ENCODE measurements at regions not wholly inside any gene's neighbourhood (a gene's known extent, or its start where the extent isn't known, plus 50 kb on each side); places are given as distances from the start of the nearest gene placed in this dataset.
A peak's percentile ranks its signal among the peaks of the same experiment; 100 is the strongest.

GRCh38 chr2:2638547-2639220, 307.6 kb upstream of the MYT1L start:
- no peak for DNase-seq (ENCODE audit: extremely low read depth in 1 of 2, low read depth in 1 of 2)

- no peak for DNase-seq (ENCODE audit: extremely low read depth in 1 of 2, low read depth in 1 of 2)
Measured at GRCh38 chr2:2636813-2637212, 305.7 kb upstream of the MYT1L start.

GRCh38 chr2:2635025-2635528, 304.0 kb upstream of the MYT1L start:
- no peak for DNase-seq (ENCODE audit: extremely low read depth in 1 of 2, low read depth in 1 of 2)

- no peak for DNase-seq (ENCODE audit: extremely low read depth in 1 of 2, low read depth in 1 of 2)
Measured at GRCh38 chr2:2633017-2633416, 301.9 kb upstream of the MYT1L start.

GRCh38 chr2:2623939-2624338, 292.9 kb upstream of the MYT1L start:
- DNase-seq (ENCODE audit: extremely low read depth in 1 of 2, low read depth in 1 of 2), result no peak

- no peak for DNase-seq (ENCODE audit: extremely low read depth in 1 of 2, low read depth in 1 of 2)
Measured at GRCh38 chr2:2621855-2622254, 290.8 kb upstream of the MYT1L start.

- no peak for DNase-seq (ENCODE audit: extremely low read depth in 1 of 2, low read depth in 1 of 2)
Measured at GRCh38 chr2:2620604-2621003, 289.5 kb upstream of the MYT1L start.

GRCh38 chr2:2619995-2620394, 288.9 kb upstream of the MYT1L start:
- no peak for DNase-seq (ENCODE audit: extremely low read depth in 1 of 2, low read depth in 1 of 2)

- DNase-seq (ENCODE audit: extremely low read depth in 1 of 2, low read depth in 1 of 2), result no peak
Measured at GRCh38 chr2:2614452-2614851, 283.4 kb upstream of the MYT1L start.

- DNase-seq (ENCODE audit: extremely low read depth in 1 of 2, low read depth in 1 of 2), result peak; percentile 60 to 82
Measured at GRCh38 chr2:2613279-2614199, 282.5 kb upstream of the MYT1L start.

GRCh38 chr2:2610751-2611150, 279.7 kb upstream of the MYT1L start:
- DNase-seq (ENCODE audit: extremely low read depth in 1 of 2, low read depth in 1 of 2), result no peak

GRCh38 chr2:2600366-2600765, 269.3 kb upstream of the MYT1L start:
- DNase-seq (ENCODE audit: extremely low read depth in 1 of 2, low read depth in 1 of 2), result no peak

- DNase-seq (ENCODE audit: extremely low read depth in 1 of 2, low read depth in 1 of 2), result no peak
Measured at GRCh38 chr2:2599441-2599840, 268.4 kb upstream of the MYT1L start.

- no peak for DNase-seq (ENCODE audit: extremely low read depth in 1 of 2, low read depth in 1 of 2)
Measured at GRCh38 chr2:2597712-2598111, 266.6 kb upstream of the MYT1L start.

- no peak for DNase-seq (ENCODE audit: extremely low read depth in 1 of 2, low read depth in 1 of 2)
Measured at GRCh38 chr2:2591542-2591940, 260.5 kb upstream of the MYT1L start.

GRCh38 chr2:2590841-2591541, 259.9 kb upstream of the MYT1L start:
- DNase-seq (ENCODE audit: extremely low read depth in 1 of 2, low read depth in 1 of 2), result no peak

GRCh38 chr2:2590141-2590540, 259.1 kb upstream of the MYT1L start:
- DNase-seq (ENCODE audit: extremely low read depth in 1 of 2, low read depth in 1 of 2), result no peak

- no peak for DNase-seq (ENCODE audit: extremely low read depth in 1 of 2, low read depth in 1 of 2)
Measured at GRCh38 chr2:2588777-2589176, 257.7 kb upstream of the MYT1L start.

- no peak for DNase-seq (ENCODE audit: extremely low read depth in 1 of 2, low read depth in 1 of 2)
Measured at GRCh38 chr2:2587354-2587753, 256.3 kb upstream of the MYT1L start.

GRCh38 chr2:2586931-2587330, 255.9 kb upstream of the MYT1L start:
- DNase-seq (ENCODE audit: extremely low read depth in 1 of 2, low read depth in 1 of 2), result no peak

- no peak for DNase-seq (ENCODE audit: extremely low read depth in 1 of 2, low read depth in 1 of 2)
Measured at GRCh38 chr2:2586068-2586776, 255.1 kb upstream of the MYT1L start.

Data from stimulated activated CD8-positive, alpha-beta memory T cell treated with anti-CD3 and anti-CD28 coated beads, Interleukin-7, amount 100 ng/mL, for 48 hours (primary cell).